Large intestine (tissue), 3 donors: ENCODE measurements at regions not wholly inside any gene's neighbourhood (a gene's known extent, or its start where the extent isn't known, plus 50 kb on each side); places are given as distances from the start of the nearest gene placed in this dataset.

Experiments
- DNase-seq, 2 donors: peaks; one replicate each; pipeline versions ENCODE4 v3.0.0 to v3.0.0-alpha.2; 2013
- H3K27ac ChIP-seq: one replicate; pipeline ENCODE4 v1.5.1; 2013; ENCODE audit warnings: low read length
- H3K27me3 ChIP-seq: 2 replicates; pipeline ENCODE4 v1.6.1; 2013; ENCODE audit warnings: low read length; ENCODE audit not compliant: control insufficient read depth, insufficient read depth
- H3K36me3 ChIP-seq: 2 replicates; pipeline ENCODE4 v1.6.1; 2013; ENCODE audit warnings: low read length; ENCODE audit not compliant: control insufficient read depth, insufficient read depth
- H3K4me1 ChIP-seq: one replicate; pipeline ENCODE4 v1.6.1; 2013; ENCODE audit warnings: low read length; ENCODE audit not compliant: control insufficient read depth, insufficient read depth
- H3K4me3 ChIP-seq: one replicate; pipeline ENCODE4 v1.5.1; 2013; ENCODE audit warnings: low read length
- H3K9me3 ChIP-seq: one replicate; pipeline ENCODE4 v1.6.1; 2013; ENCODE audit warnings: mild to moderate bottlenecking, low read depth, low read length, moderate library complexity; ENCODE audit not compliant: control insufficient read depth
- WGBS: methylation state at CpG from one replicate; pipeline ENCODE4 v1.1.5; 2013; ENCODE audit warnings: low lambda C conversion rate; ENCODE audit not compliant: insufficient coverage; 5-methylcytosine and 5-hydroxymethylcytosine counted together

DNA sequence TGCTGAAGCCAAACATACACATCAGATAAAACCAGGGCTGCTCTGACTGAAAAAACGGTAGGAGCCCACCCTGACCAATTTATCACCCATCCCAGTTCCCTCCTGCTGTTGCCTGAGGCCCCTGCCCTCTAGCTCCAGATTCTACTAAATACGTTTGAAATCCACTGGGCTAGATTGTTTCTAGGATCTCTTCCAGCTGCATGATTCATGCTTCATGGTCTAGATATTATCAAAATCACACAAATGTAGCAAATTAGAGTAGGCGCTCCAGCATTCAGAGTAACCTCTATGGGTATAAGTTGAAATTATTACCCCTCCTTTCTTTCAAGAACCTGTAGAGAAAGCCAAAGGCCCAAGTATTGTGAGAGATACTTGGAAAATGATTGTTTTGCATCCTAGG lies 151.2 kb upstream of the FAM13C start:
- H3K9me3 ChIP-seq, result no peaks in the 10 kb centered on the region
- no peak overlapping the region for H3K4me3 ChIP-seq
- H3K36me3 ChIP-seq, result no peaks in the 10 kb centered on the region
- WGBS, result no CpG with 5 or more reads among the region's 3 CpGs
- H3K27ac ChIP-seq, result no peak overlapping the region
- no peak for DNase-seq
- H3K27me3 ChIP-seq, result no peaks in the 10 kb centered on the region
- H3K4me1 ChIP-seq, result no peaks in the 10 kb centered on the region

DNA sequence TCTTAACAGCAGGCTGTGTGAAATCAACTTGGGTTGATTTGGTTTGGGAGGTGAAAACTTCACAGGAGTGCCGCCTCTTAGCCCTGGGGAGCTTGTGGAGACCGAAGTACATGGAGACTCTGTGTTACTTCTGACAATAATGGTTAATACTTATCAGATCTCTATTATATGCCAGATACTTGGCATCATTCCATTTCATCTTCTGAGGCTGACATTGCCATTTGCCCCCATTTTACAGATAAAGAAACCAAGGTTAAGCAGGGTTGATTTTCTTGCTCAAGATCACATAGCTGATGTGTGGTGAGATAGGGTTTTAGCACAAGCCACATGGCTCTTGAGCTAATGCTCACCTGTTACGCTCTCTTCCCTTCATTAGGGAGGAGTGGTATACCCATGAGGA lies 150.6 kb upstream of the FAM13C start:
- no CpG with 5 or more reads among the region's 3 CpGs for WGBS
- no peaks in the 10 kb centered on the region for H3K4me1 ChIP-seq
- H3K27me3 ChIP-seq, result no peaks in the 10 kb centered on the region
- no peak overlapping the region for H3K4me3 ChIP-seq
- no peak overlapping the region for H3K27ac ChIP-seq
- no peak for DNase-seq
- H3K36me3 ChIP-seq, result no peaks in the 10 kb centered on the region
- no peaks in the 10 kb centered on the region for H3K9me3 ChIP-seq

DNA sequence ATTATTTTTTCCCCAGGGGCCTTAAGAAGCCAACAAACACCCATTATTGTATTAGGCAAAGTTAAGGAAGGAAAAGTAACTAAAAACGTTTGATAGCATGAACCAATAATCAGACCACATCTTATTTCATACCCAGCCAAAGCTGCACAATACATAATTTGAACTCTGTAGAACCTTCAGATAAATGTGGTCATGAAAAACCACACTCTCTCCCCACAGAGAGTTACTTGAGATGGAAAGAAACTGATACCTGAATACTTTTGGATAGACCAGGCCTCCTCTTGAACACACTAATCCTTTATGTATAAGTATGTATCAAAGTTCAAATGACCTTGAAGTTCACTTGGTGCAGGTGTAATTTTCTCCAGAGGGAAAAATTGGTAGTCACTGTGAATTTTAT lies 146.6 kb upstream of the FAM13C start:
- H3K9me3 ChIP-seq, result no peaks in the 10 kb centered on the region
- no peak overlapping the region for H3K27ac ChIP-seq
- no peaks in the 10 kb centered on the region for H3K36me3 ChIP-seq
- DNase-seq, result no peak
- H3K4me1 ChIP-seq, result no peaks in the 10 kb centered on the region
- H3K4me3 ChIP-seq, result no peak overlapping the region
- no CpG with 5 or more reads among the region's 1 CpG for WGBS
- H3K27me3 ChIP-seq, result no peaks in the 10 kb centered on the region

DNA sequence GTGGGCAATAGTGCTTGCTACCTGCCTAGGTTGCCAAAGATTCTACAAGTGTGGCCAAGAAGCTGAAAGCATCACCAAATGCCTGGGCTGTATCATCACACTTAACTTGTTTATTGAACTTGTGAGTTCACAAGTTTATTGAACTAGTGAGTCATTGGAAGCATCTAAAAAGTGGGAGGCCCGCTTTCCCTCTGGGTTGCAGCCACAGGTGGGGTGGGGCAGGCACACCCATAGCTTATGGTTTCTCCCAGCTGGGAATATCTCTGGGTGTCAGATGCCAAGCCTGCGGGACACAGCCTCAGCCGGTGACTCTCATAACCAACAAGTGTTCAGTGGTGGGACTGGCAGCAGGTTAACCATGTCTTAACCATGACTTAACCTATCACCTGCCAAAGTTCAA lies 145.9 kb upstream of the FAM13C start:
- H3K9me3 ChIP-seq, result no peaks in the 10 kb centered on the region
- no peaks in the 10 kb centered on the region for H3K27me3 ChIP-seq
- no peaks in the 10 kb centered on the region for H3K36me3 ChIP-seq
- H3K4me1 ChIP-seq, result no peaks in the 10 kb centered on the region
- DNase-seq, result no peak
- no peak overlapping the region for H3K4me3 ChIP-seq
- WGBS, result no CpG with 5 or more reads among the region's 3 CpGs
- H3K27ac ChIP-seq, result no peak overlapping the region

DNA sequence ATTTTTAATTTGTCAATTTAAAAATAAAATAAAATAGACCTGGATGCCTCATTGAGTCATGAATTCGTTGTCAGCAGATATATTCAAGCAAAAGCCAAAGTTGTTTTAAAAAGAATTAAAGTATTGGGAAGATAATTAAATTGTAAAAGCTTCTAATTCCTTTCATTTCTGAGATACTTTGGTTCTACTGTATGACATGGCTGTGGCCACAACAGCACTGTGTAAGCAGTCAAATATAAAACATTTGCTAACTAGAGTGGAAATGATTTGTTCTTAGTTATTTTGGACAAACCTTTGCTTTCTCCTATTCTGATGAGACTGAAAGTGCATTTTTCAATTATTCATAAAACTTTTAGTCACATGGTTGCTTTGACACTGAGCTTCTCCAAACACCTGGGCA lies 143.6 kb upstream of the FAM13C start:
- no peaks in the 10 kb centered on the region for H3K4me1 ChIP-seq
- H3K27ac ChIP-seq, result no peak overlapping the region

DNA sequence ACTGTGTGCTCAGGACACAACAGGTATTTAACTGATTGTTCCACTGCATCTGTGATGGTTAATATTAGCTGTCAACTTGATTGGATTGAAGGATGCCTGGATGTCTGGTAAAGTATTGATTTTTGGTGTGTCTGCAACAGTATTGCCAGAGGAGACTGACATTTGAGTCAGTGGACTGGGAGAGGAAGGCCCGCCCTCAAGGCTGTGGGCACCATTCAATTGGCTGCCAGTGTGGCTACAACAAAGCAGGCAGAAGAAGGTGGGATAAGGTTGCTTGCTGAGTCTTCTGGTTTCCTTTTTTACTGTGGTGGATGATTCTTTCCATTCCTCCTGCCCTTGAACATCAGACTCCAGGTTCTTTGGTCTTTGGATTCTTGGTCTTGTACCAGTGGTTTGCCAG lies 137.1 kb upstream of the FAM13C start:
- Histone ChIP-seq H3K36me3 (no peaks in the 10 kb centered on the region), H3K27ac (no peak overlapping the region)
- WGBS, result no CpG with 5 or more reads among the region's 1 CpG

More for the DNA sequence above, 143.6 kb upstream of the FAM13C start:
- H3K27me3 ChIP-seq, result no peaks in the 10 kb centered on the region
- no peaks in the 10 kb centered on the region for H3K36me3 ChIP-seq
- no peaks in the 10 kb centered on the region for H3K9me3 ChIP-seq
- DNase-seq, result no peak
- no peak overlapping the region for H3K4me3 ChIP-seq
- 60% methylated on average over 1 of the region's 1 CpG for WGBS

DNA sequence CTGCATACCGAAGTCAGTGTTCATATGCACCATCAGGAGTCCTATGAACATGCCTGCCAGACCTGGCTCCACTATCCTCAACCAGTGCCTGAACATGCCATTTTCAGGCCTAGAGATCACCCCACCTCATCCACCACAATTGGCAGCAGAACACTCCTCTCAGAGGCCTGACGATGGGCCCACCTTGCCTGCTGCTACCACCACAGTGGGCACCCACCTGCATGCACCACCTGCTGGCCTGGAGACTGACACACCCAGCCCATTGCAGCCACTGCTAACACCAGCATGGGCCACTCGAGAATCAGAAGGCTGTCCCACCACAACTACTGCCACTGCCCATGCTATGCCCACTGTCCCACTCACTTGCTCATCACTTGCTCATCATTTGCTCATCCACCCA lies 130.7 kb upstream of the FAM13C start:
- Histone ChIP-seq H3K4me1 (no peaks in the 10 kb centered on the region), H3K27ac (no peak overlapping the region), H3K4me3 (no peak overlapping the region), H3K36me3 (no peaks in the 10 kb centered on the region), H3K27me3 (no peaks in the 10 kb centered on the region), H3K9me3 (peaks cover 5% of the 10 kb centered on the region)
- no CpG with 5 or more reads among the region's 3 CpGs for WGBS
- no peak for DNase-seq

More for the DNA sequence above, 137.1 kb upstream of the FAM13C start:
- Histone ChIP-seq H3K4me3 (no peak overlapping the region), H3K27me3 (no peaks in the 10 kb centered on the region), H3K4me1 (no peaks in the 10 kb centered on the region), H3K9me3 (peaks cover 5% of the 10 kb centered on the region)
- DNase-seq, result no peak

DNA sequence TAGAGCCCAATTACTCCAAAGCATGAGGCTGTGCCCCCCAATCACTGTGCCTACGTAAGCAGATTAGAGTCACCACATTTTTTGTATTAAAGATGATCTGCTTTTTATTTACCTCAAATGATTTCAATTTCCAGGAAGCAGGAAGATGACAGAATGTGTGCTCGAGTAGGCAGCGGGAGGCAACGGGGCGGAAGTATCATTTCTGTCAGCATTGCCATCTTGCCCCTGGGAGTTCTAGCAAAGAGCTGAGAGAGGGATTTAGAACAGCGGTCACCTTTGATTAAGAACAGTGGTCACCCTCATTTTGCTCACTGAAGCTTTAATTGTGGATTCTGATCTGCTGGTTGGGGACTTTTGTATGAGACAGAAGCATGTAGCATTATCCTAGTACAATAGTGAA lies 117.1 kb upstream of the FAM13C start:
- Histone ChIP-seq H3K9me3 (no peaks in the 10 kb centered on the region), H3K27ac (no peak overlapping the region), H3K27me3 (no peaks in the 10 kb centered on the region), H3K36me3 (no peaks in the 10 kb centered on the region), H3K4me3 (no peak overlapping the region), H3K4me1 (no peaks in the 10 kb centered on the region)
- DNase-seq, result no peak
- WGBS, result no CpG with 5 or more reads among the region's 6 CpGs

DNA sequence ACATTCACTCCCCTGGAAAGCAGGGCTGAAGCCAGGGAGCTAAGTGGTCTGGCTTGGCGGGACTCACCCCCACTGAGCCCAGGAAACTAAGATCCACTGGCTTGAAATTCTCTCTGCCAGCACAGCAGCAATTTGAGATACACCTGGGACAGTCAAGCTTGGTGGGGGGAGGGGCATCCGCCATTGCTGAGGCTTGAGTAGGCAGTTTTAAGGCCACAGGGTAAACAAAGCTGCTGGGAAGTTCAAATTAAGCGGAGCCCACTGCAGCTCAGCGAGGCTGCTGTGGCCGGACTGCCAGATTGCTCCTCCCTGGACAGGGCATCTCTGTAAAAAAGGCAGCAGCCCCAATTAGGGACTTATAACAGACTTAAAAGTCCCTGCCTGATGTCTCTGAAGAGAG lies 108.2 kb upstream of the FAM13C start:
- Histone ChIP-seq H3K9me3 (no peaks in the 10 kb centered on the region), H3K4me1 (no peaks in the 10 kb centered on the region), H3K27ac (no peak overlapping the region), H3K27me3 (no peaks in the 10 kb centered on the region), H3K4me3 (no peak overlapping the region), H3K36me3 (no peaks in the 10 kb centered on the region)
- WGBS, result no CpG with 5 or more reads among the region's 5 CpGs
- no peak for DNase-seq

DNA sequence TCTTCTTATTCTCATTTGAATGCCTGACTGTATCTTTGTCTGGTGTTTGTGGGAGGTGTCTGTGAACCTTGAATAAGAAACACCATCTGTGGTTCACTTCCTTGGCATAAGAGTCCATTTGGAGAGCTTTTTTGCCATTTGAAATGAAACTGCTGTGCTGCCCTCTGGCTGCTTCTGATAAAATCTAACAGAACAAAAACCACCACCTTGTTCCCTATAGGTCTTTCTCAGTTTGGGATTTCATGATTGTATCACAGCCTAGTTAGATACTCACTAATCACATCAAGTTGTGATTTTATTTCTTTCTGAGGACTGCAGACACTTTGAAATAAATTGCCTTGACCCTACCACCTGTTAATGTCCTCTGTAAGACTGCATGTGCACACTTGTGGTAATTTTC lies 102.7 kb upstream of the FAM13C start:
- DNase-seq, result no peak
- no peak overlapping the region for H3K27ac ChIP-seq
- no peaks in the 10 kb centered on the region for H3K9me3 ChIP-seq

DNA sequence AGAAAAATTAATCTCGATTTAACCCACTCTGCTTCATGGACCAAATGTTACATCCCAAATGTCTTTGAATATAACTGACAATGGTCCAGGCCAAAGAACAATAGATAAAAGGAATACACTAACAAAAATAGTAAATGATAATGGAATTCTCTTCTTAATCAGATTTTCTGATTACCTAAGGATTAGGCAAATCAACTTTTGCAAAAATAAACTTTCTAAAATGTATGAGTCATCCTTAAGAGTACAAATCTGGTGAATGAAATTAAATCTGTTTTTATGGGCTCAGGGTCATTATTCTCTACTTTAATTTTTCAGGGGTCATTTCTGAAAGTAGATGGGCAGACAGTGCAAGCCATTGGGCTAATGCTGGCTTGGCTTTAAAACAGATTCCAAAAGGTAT lies 102.1 kb upstream of the FAM13C start:
- no peak for DNase-seq
- Histone ChIP-seq H3K27ac (no peak overlapping the region), H3K36me3 (no peaks in the 10 kb centered on the region), H3K27me3 (no peaks in the 10 kb centered on the region), H3K4me1 (no peaks in the 10 kb centered on the region), H3K9me3 (no peaks in the 10 kb centered on the region), H3K4me3 (no peak overlapping the region)
- 100% methylated on average over 1 of the region's 1 CpG for WGBS

More for the DNA sequence above, 102.7 kb upstream of the FAM13C start:
- Histone ChIP-seq H3K4me1 (no peaks in the 10 kb centered on the region), H3K4me3 (no peak overlapping the region), H3K27me3 (no peaks in the 10 kb centered on the region), H3K36me3 (no peaks in the 10 kb centered on the region)
